ENCODE measurements at regions not wholly inside any gene's neighbourhood (a gene's known extent, or its start where the extent isn't known, plus 50 kb on each side); places are given as distances from the start of the nearest gene placed in this dataset.

GRCh38 chr20:39264506-39265172 lies 302.5 kb downstream of the DHX35 start:
- no peak for TF ChIP-seq USF2 (CRISPR knock-in tag; IDR thresholded peaks at IDR 0.05)
- TF ChIP-seq CTCF (IDR thresholded peaks at IDR 0.05), result peak; percentile 91
- no peak for TF ChIP-seq FOXJ3 (CRISPR knock-in tag; IDR thresholded peaks at IDR 0.05; ENCODE audit: borderline replicate concordance)
- no peak for TF ChIP-seq NFE2L1 (CRISPR knock-in tag; IDR thresholded peaks at IDR 0.05)
- no peak for TF ChIP-seq KAT7 (CRISPR knock-in tag; IDR thresholded peaks at IDR 0.05; ENCODE audit: borderline replicate concordance)
- TF ChIP-seq PRDM15 (CRISPR knock-in tag; IDR thresholded peaks at IDR 0.05), result no peak

Measured in WTC11 (cell line).